T-helper 2 cell (primary cell): ENCODE measurements at regions not wholly inside any gene's neighbourhood (a gene's known extent, or its start where the extent isn't known, plus 50 kb on each side); places are given as distances from the start of the nearest gene placed in this dataset.
"Not testable (repeated sequence)": the region's sequence is repeated elsewhere in the genome, so short reads cannot be mapped to it uniquely, and the experiment has no call there.

ENCODE experiments used
- DNase-seq, 5 experiments: peaks; one replicate each; pipeline versions ENCODE4 v3.0.0 to v3.0.0-alpha.2; 2012 to 2022

DNA sequence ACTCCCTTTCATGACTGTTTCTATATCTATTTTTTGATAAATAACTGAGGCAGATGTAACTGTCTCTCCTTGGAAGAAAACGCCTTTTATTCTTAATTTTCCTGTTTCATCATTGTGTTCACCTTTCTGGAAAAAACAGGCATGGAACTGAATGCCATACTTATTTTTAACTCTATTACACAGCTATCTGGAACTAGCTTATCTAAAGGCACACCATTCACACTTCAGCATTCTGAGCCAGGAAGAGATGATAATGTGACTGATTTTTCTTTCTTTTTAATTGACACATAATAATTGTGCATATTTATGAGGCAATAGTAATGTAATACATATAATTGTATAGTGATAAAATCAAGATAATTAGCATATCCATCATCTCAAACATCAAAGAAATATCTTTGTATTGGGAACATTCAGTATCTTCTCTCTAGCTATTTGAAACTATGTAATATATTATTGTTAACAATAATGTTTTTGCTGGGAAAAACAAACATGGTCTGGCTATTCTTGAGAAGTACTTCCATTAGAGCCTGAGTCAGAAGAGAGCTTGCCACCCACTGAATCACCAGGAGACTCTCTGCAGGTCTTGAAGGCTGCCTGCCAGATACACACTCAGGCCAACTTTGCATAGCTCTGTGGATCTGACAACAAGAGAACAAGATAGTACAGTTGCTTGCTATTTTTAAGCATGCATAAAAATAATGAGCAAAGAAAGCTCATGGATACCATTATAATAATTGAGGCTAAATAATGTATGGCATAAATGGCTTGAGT is 501.0 kb upstream of the EDIL3 start:
- DNase-seq, result no peak

DNA sequence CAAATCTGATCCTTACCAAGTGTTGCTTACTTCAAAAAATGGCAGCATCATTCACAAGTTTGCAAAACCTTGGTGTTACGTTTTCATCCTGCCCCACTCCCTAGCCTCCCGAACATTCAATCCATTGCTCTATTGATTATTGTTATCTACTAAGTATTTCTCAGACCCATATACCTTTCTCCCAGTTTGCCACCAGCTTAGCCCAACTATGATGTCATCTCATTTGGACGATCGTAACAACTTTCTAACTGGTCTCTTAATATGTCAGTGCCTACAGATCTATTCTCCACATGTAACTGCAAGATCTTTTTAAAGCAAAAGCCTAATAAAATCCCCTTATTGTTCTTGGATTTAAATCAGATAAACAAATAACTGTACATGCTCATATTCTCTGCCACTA is 497.1 kb upstream of the EDIL3 start:
- DNase-seq, result no peak

DNA sequence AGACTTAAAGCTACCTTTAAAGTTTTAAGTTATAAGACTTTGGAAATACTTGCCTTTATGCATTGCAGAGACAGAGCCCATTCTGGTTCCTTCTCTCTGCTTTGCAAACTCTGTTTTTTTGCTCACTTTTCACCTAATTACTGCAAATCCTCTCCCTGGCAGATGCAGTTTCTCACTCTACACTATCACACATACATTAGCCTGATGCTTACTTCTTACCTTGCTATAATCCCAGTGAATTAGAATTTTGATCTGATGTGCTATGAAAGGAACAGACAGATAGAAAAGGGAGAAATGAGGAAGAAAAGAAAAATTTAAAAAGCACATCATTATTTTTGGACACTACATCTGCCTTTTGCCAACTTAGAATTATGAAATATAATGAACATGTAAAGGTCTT is 489.5 kb upstream of the EDIL3 start:
- no peak for DNase-seq

DNA sequence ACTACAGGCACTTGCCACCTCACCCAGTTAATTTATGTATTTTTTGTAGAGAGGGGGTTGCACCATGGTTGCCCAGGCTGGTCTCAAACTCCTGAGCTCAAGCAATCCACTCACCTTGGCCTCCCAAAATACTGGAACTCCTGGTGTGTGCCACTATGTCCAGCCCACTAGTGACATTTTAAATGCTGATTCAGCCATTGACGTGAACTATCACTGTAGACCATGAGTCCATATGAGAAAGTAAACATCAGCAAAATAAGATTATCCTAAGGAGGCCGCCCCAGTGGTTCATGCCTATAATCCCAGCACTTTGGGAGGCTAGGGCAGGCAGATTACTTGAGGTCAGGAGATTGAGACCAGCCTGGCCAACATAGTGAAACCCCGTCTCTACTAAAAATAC is 488.1 kb upstream of the EDIL3 start:
- no peak for DNase-seq

DNA sequence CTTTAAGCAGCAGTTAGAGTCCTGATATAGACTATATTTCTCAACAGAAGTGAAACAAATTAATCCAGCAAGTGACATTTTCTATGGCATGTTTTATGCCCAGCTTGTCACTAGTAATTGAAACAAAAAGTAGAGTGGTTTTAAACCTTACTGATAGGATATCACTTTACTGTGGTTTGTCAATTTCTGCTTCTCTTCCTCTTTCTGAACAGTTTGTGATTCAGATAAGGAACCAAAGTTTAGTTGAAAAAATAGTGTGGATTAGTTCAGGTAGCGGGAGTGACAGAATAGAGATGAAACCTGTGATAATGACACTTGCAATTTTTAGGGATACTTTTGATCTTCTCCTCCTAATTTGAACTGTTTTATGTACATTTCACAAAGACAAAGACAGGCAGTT is 485.7 kb upstream of the EDIL3 start:
- DNase-seq, result no peak

DNA sequence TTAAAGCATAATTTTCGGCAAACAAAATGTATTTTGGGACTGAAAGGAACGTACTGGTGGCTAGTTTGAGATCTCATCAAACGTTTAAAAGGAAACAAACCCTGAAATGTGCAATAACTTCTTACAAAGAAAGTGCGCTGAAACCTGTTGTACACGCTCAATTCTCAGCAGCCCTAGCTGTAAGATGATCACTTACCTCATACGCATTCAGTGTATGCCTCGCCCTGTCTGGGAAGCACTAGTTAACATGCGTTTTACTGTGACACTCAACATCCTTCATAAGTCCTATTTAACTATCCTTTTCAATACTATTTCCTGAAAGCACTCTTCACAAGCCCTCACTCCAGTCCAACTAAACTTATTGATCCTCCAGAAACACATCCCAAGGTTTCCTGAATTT is 485.0 kb upstream of the EDIL3 start:
- no peak for DNase-seq

DNA sequence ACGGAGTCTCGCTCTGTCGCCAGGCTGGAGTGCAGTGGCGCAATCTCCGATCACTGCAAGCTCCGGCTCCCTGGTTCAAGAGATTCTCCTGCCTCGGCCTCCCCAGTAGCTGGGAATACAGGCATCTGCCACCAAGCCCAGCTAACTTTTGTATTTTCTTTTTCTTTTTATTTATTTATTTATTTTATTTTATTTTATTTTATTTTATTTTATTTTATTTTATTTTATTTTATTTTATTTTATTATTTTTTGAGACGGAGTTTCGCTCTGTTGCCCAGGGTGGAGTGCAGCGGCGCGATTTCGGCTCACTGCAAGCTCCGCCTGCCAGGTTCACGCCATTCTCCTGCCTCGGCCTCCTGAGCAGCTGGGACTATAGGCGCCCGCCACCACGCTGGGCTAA is 479.3 kb upstream of the EDIL3 start:
- not testable (repeated sequence) for DNase-seq

DNA sequence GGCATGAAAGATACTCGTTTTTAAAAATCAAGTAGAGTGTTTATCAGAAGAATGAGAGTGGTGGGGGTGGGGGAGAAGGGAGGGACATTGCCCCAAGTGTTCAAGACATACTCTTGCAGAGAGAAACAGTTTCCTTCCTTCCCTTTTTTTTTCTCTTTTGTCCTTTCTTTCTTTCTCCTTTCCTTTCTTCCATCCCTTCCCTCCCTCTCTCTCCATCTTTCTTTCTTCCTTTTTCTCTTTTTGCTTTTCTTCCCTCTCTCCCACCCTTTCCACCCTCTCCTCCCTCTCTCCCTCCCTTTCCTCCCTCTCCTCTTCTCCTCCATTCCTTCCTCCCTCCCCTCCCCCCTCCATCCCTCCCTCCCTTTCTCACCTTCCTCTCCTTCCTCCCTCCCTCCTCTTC is 478.3 kb upstream of the EDIL3 start:
- no peak for DNase-seq

DNA sequence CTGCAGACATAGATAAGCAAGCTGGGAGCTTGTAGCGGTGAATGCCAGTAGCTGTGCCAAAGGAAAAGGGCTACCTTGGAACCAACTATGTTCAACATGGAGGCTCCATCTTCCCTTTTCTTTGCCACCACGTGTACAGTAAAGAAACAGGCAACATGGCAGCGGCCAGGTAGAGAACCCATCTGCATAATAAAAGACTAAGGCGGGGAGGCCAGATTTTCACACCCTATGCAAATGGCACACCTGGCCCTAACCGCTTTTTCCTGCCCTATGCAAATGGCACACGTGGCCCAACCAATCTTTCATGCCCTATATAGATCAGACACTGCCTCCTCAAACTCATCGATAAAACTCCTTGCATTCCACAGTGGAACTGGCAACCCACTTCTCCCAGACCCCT is 477.5 kb upstream of the EDIL3 start:
- DNase-seq, result no peak

DNA sequence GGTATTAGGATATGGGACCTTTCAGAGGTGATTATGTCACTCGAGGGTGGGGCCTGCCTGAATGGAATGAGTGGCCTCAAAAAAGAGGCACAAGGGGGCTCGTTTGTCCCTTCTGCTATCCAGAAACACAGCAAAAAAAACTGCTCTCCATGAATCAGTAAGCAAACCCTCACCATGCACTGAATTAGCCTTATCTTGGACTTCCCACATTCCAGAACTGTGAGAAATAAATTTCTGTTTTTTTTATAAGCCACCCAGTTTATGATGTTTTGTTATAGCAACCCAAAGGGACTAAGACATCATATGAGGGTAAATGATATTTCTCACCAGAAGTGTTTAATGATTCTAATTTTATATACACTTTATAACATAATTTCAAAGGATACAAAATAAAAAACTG is 476.6 kb upstream of the EDIL3 start:
- no peak for DNase-seq

DNA sequence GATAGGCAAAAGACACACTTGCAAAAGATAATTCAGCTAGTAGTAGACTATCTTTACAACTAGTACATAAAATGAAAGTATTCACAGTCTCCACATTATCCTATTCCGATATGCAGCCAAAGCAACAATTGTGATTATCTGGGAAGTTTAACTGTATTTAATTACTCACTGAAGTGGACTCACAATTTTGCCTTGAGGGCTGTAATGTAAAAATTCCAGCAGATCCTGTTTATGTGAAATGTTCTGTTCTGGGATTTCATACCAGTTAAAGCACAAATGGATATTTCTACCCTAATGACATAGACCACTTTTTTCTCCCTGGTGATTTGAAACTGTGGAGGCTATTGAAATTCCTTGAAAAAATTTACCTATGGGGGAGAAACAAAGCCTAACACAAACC is 474.4 kb upstream of the EDIL3 start:
- no peak for DNase-seq

DNA sequence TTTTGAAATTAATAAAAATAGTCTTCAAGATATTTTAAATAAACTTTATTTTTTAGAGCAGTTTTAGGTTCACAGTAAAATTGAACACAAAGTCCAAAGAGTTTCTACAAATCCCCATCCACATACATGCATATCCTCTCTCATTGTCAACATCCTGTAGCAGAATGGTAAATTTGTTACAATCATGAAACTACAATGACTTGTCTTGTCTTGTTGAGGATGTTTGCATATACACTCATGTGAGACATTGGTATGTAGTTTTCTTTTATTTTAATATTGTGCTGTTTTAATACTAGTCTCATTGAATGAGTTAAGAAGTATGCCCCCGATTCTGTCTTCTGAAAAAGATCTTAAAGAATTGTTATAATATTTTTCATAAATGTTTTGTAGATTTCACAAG is 447.0 kb upstream of the EDIL3 start:
- no peak for DNase-seq

DNA sequence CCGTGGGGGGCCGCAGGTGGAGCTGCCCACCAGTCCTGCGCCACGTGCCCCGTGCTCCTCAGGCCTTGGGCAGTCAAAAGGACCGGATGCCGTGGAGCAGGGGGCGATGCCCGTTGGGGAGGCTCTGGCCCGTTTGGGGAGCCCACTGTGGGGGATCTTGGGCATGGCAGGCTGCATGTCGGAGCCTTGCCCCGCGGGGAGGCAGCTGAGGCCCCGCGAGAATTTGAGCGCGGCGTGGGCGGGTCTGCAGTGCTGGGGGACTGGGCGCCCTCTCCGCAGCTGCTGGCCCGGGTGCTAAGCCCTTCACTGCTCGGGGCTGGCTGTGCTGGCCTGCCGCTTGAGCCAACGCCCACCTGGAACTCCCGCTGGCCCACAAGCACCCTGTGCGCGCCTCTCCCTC is 445.6 kb upstream of the EDIL3 start:
- no peak for DNase-seq

DNA sequence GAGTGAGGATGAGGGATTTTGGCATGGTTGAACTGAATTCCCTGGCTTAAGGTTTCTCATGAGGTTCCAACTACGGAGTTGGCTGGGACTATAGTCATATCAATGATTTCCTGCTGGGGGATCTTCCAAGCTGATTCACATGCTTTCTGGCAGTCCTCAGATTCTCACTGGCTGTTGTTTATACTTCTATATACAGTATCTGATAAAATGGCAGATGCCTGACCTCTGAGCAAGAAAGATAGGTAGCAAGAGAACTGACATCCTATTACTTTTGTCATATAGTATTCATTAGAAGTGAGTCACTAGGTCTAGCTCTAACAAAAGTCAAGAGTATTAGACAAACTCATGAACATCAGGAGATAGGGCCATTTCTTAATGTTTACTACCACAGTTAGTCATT is 440.9 kb upstream of the EDIL3 start:
- no peak for DNase-seq

DNA sequence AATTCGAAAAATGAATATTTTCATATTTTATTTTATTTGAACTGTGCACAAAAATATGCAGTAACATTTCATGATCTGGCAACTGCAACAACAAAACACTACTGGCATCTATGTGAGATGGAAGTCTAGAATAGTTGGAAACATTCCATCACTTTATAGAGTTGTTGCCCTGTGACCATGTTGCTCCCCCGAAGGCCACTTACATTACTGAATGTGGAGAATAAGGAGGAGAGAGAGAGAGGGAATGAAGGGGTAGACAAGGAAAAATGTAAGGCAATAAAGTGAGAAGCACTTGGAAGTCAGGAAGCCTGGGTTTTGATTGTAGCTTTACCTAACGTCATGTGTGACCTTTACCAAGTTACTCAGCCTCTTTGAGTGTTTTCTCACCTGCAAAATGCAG is 437.2 kb upstream of the EDIL3 start:
- DNase-seq, result no peak

DNA sequence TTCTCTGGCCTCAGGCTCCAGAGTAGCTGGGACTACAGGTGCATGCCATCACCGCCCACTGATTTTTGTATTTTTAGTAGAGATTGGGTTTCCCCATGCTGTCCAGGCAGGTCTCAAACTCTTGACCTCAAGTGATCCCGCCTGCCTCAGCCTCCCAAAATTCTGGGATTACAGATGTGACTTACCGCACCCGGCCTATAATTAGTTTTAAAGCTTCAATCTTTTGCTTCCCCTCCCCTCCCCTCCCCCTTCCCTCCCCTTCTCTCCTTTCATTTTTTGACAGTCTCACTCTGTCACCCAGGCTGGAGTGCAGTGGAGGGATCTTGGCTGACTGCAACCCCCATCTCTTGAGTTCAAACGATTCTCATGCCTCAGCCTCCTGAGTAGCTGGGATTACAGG is 433.3 kb upstream of the EDIL3 start:
- DNase-seq, result no peak

DNA sequence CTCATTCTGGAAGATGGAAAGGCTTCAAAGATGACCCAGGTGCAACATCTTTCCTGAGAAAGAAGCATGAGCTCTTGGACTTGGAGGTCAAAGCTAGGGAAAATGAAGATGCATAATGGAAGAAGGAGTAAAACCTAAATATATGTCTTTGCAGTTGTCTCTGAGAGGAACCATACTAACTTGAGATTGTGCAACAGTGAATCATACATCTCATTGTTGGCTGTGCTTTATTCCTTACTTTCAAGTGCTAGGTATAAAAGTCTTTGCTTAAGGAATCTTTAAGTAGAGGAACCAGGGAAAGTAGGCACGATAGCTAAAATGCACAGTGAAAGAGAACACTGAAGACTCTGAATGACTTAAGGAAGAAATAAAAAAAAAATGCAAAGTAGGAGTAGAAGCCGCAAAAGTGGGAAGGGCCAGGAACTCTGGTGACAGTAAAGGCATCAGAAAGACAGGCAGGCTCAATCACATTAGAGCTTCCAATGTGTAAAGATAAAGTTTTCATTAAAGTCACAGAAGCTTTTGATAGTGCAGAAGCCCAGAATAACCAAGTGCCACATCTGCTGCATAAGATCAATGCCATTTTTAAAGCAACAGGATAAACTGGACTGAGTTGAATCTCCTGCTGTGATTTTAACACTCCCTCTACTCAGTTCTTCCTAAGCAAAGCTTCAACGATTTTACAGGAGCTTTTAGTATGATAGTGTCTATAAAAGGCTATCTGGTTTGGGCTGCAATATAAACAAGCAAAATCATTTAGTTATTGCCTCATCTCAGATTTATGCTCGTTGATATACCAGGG is 432.3 kb upstream of the EDIL3 start:
- no peak for DNase-seq

DNA sequence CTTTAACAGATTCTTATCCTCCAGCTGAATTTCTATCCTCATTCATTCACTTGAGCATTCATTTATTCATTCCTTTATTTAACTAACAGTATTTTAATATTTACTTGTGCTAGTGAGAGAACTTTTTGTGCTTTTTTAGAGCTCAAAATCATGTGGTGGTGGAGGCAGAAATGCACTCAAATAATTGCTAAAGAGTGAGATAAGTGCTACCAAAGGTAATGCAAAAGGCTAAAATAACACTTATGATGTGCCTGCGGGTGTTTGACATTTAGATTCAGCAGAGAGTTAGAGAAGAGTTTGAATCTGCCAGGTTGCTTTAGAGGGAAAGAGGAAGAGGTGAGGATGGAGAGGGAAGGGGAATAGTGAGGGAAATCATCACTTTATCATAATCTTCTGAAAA is 431.5 kb upstream of the EDIL3 start:
- DNase-seq, result no peak

DNA sequence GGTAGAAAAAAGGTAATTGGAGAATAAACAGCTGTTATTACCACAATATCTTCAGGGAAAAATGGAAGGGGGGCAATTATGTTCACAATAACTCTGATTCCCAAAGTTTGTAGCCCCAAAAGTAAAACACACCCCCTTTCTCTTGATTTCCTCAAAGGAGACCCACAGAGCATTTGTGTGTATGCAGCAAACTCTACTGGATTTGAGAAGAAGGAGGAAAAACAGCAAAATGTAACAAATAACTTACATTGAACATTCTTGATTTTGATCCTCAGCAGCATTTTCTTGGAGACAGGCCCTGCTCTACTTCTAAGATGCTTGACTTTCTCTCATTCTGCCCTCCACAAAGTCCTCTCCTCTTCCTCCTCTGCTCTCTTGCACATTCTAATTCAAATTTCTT is 420.8 kb upstream of the EDIL3 start:
- no peak for DNase-seq

DNA sequence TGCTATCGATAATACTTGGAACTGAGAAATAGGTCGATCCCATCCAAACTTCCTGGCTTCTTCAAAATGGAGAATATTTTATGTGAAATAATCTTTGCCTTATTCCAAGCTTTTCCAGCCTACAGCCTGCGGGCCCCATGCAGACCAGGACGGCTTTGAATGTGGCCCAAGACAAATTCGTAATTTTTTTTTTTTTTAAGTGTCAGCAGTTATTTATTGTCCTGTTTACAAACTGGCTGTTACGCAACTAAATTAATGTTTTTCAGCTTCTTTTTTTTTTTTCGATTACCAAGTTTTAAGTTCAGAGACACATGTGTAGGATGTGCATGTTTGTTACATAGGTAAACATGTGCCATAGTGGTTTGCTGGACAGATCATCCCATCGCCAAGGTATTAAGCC is 411.7 kb upstream of the EDIL3 start:
- DNase-seq, result no peak

DNA sequence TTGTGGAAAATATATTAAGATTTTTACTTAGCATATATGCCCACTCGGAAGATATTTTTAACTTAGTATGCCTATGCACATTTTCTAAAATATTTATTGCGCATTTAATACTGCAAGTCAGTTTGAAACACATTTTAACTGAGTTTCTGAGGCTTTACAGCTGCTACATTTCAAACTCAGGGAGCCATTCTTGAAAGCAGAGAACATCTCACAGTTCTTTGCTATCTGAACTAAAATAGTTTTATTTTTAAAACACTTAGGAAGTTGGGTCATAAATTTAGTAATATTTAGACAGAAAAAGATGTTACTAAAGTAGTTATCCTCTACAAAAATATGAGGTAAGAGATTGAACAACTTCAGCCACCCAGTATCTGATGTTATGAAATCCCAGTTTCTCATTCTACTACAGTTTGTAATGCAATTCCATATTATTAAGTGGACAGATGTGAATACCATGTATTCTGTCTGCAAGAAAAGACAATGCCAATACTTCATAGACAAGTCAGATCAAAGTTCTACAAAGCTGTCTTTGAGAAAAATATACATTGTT is 409.9 kb upstream of the EDIL3 start:
- DNase-seq, result no peak

DNA sequence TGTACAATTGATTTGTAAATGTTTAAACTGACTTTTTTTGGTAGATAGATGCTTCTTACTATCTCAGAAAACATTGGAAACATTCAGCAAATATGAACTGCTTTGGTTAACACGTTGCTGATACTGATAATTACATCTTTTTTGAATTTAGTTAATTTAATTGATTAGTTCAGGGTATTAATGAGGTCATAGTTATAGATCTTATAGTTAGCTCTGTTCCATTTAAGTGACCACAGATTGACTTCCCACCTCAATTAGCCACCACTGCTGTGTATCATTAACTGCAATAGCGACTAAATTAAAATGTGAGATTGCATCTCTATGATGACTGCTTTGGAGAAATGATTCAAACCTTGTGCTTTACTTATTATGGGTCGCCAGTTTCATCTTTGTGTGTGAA is 407.1 kb upstream of the EDIL3 start:
- no peak for DNase-seq

DNA sequence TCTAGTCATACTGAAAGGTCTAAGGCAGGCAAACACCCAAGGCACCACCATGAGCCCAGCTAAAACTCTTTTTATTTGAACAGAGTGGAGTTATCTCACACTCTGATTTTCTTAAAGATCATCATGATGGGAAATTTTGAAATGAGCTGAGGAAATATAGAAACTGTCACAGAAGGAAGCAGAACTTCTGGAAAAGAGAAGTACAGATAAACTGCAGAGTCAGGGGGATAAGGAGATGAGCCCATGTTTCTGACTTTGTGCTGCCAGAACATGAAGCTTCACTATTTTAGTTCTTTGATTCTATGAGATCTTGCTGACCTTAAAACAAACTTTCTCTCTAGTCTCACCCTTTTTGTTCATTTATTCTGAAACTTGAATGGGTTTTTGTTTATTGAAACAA is 406.5 kb upstream of the EDIL3 start:
- no peak for DNase-seq

DNA sequence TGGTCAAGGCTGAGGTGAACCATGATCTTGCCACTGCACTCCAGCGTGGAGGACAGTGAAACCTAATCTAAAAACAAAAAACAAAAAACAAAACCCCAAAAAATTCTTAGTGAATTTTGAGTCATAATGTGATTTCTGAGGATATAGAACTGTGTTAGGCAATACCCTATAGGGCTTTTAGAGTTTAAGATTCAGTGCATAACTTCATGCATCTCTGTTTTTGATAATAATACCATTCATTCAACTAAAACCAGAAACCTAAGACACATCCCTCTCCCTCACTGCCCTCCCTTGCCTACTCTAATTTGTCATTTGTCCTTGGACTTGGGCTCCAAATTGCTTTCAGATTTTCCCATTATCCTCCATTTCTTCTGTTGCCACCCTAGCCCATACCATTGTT is 405.7 kb upstream of the EDIL3 start:
- no peak for DNase-seq
